DMS 273 (cell line): ENCODE measurements at regions not wholly inside any gene's neighbourhood (a gene's known extent, or its start where the extent isn't known, plus 50 kb on each side); places are given as distances from the start of the nearest gene placed in this dataset.

Source experiments
- DNase-seq: peaks from one replicate; lab custom pipeline; 2025; ENCODE audit not compliant: unreplicated experiment; lab: John Stamatoyannopoulos, UW

DNA sequence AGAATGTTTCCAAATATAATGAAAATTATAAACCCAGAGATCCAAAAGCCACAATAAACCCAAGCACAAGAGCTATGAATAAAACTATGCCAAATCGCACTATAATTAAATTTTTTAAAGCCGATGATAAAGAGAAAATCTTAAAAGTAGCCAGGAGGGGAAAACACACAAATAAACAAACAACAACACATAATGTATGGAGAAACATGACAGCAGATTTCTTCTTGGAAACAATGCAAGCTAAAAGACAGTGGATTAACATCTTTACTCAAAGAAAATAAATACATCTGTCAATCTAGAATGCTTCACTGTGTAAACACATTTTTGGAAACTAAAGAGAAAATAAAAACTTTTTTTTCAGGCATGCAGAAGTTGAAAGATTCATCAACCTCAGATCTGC, 53.0 kb upstream of the SMOX start:
- DNase-seq, result no peak

DNA sequence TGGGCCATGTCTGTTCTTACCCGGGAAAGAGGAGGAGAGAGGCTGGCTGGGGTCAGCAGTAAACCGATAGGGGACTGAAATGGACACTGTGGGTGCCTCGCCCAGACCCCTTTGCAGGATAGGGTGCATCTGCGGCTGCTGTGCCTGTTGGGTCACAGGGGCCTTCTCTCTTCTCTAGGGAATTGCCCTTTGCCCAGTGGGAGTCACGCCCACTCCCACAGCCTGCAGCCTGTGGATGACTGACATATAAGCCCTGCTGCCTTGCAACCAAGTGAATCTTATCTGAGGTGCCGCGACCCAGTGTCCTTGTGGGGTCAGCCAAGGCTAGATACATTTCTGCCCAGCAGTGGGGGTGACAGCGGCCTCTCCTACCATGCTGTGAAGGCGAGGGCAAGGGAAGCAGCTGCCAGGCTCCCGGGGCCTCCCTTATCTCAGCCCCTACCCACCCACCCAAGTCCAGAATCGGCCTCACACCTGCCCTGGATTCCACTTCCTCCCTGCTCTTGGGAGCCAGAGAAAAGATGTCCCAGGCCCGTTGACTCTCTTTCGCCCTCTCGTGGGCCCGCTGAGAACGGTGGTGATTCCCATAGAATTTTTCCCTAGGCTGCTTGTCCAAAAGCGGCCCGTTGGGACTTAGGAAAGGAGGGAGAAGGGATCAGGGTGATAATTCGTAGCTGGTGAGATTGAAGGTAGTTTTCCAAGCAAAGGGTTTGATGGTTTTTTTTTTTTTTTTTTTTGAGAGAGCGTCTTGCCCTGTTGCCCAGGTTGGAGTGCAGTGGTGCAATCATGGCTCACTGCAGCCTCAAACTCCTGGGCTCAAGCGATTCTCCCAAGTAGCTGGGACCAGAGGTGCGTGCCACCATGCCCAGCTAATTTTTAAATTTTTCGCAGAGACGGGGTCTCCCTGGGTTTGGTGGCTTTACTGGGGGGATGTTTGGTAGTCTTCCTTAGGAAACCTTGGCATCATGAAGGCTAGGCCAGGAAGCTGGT, 56.8 kb upstream of the SMOX start:
- DNase-seq, result peak; percentile 84

DNA sequence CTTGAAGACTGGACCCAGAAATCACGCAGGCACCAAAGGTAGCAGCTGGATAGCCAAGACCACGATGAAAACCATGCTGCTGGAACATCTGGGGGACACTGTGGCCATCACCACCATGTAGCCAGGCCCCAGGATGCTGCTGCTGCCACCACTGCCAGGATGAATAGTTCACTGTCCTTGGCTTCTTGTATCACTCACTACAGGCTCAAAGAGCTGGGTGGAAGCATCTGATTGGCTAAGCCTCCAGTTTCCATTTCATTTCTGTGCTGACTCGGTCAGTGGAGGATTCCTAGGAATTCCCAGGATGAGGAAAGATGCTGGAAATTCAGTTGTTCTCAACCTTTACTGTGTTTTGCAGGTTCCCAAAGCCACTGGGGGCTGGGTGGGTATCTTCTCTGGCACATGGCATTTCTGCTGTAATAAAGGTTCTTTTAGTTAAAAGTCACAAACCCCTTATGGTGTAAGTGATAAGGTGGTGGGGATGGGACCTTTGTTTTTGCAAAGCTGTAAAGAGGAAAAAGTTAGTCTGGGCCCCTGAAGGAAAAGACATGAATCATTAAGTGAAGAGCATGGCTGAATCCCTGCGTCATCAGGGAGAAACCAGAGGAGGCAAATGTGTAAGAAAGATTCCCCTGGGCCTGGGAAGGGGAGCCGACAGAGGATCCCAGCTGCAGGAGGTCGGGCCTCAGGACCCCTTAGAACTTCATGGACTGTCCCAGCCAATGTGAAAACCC, 57.7 kb upstream of the SMOX start:
- DNase-seq, result no peak

DNA sequence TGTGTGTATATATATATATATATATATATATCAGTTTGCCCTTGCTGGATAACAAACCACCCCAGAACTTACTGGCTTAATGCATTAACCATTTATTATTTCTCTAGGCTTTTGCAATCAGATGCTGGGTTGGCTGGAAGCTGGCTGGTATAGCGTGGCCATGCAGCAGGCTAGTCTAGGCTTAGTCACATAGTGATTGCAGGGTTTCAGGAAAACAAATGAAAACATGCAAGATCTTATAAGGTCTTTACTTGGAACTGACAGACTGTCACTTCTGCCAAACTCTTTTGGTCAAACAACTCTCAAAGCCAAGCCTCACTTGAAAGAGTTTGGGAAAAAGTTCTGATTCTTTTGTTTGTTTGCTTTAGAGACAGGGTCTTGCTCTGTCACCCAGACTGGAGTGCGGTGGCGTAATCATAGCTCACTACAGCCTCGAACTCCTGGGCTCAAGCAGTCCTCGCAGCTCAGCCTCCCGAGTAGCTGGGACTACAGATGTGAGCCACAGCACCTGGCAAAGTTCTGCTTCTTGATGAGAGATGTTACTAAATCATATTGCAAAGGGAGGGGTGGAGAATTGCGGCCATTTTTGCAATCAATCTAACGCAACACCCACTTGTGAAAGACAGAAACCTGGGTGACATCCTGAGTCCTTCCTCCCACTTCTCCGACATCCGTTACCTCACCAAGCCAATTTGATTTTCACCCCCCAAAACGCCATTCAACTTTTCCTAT, 58.7 kb upstream of the SMOX start:
- DNase-seq, result no peak

DNA sequence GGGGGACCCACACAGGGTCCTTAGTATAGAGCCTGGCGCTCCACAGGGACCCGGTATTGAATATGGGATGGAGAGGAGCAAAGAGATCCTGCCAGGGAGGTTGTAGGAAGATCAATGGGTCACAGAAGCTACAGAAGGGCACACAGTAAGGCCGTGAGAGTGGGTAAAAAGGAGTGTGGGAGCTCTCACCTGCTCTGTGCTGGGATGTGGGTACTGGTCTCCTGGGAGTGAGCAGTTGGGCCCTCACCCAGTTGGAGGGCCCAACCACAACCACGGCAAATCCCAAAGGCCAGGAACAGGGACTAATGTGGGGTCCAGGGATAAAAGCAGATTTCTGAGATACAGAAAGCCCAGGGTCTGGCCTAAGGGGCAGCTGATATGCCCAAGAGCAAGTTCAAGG, 59.9 kb upstream of the SMOX start:
- DNase-seq, result no peak

DNA sequence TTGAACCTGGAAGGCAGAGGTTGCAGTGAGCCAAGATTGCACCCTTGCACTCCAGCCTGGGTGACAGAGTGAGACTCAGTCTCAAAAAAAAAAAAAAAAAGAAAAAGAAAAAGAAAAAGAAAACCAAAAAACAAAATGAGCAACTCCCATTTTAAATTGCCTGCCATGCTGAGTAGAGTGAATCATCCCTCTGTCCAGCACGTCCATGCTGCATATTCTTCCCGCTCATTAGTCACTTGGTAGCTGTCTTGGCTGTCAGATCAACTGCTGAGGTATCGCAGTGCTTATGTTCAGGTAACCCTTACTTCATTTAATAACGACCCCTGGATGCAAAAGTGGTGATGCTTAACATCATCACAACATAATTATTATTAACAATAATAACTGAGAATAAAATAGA, 60.7 kb upstream of the SMOX start:
- DNase-seq, result no peak

DNA sequence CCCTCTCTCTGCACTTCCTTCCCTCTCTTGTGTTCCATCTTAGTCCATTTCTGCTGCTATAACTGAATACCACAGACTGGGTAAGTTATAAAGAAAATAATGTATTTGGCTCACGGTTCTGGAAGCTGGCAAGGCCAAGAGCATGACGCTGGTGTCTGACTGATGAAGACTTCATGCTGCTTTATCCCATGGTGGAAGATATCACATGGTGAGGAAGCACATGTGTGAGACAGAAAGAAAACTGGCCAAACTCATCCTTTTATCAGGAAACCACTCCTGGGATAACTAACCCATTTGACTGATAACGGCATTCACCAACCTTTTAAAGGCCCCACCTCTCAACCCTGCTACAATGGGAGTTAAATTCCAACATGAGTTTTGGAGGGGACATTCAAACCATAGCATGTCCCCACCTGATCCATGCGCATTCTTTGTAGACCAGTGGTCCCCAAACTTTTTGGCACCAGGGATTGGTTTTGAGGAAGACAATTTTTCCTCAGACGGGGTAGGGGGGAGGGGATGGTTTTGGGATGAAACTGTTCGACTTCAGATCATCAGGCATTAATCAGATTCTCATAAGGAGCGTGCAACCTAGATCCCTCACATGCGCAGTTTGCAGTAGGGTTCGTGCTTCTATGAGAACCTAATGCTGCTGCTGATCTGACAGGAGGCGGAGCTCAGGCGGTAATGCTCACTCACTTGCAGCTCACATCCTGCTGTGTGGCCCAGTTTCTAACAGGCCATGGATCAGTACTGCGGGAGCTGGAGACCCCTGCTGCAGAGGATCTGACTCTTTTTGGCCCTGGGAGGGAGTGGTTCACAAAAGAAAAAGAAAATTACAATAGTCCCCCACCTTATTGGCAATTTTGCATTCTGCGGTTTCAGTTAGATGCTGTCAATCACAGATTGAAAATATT, 61.6 kb upstream of the SMOX start:
- DNase-seq, result no peak

DNA sequence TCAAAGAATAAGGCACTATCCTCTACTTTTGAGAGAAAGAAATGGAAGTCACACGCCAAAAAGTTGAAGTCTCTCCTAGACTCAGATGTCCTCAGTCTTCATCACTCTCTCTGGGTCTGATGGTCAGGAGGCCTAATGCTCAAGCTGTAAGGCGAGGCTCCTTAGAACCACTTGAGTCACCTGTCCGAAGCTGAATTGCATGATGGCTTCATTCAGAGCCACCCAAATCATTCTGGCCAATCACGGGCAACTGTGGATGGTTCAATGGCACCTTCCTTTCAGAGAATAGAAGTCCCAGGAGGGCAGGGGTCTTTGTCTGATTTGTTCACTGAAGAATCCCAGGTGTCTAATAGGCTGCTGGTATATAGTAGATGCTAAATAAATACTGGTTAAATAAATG, 63.9 kb upstream of the SMOX start:
- DNase-seq, result no peak

DNA sequence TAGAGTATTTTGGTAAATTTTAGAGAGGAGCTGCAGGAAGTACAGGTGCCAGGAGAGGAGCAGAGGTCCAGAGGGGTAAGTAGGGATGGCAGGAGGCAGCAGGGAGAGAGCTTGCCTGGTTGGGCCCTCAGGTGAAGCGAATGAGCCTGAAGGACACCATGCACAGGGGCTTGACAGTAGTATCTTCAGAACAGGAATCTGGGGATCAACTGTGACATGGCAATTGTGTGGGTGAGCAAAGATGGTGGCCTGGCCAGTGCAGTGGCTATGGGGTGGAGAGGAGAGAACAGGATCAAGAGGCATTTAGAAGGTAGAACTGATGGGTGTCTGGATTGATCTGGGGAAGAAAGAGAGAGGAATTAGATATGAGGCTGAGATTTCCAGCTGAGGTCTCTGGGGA, 64.5 kb upstream of the SMOX start:
- no peak for DNase-seq

DNA sequence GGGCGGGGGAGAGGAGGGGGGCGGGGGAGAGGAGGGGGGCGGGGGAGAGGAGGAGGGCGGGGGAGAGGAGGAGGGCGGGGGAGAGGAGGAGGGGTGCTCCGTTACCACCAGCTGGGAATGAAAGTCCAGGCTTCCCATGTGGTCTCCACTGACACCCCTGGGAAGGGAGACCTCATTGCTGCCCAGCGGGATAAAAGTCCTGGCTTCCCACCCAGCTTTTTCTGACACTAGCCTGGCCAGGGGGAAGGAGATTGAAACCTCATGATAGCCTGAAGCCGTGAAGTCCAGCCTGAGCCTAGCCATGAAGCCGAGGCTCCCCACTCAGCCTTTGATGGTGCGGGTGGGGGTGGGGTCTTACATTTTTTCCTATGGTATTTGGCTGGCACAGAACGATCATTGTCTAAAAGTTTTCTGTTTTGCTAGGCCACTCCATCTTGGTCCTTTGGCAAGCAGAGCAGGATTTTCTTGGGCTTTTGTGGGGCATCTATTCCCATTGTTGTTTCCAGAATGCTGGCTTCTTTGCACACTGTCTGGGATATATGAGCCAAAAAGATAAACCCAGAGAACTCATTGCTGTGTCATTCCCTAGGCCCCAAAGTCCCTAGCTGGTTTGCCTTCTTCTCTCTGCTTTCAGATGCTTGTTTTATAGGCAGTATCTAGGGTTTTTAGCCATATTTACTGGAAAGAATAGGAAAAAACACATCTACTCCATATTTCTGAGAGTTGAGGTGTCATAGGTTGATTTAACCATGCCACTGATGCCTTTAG, 65.3 kb upstream of the SMOX start:
- DNase-seq, result no peak

DNA sequence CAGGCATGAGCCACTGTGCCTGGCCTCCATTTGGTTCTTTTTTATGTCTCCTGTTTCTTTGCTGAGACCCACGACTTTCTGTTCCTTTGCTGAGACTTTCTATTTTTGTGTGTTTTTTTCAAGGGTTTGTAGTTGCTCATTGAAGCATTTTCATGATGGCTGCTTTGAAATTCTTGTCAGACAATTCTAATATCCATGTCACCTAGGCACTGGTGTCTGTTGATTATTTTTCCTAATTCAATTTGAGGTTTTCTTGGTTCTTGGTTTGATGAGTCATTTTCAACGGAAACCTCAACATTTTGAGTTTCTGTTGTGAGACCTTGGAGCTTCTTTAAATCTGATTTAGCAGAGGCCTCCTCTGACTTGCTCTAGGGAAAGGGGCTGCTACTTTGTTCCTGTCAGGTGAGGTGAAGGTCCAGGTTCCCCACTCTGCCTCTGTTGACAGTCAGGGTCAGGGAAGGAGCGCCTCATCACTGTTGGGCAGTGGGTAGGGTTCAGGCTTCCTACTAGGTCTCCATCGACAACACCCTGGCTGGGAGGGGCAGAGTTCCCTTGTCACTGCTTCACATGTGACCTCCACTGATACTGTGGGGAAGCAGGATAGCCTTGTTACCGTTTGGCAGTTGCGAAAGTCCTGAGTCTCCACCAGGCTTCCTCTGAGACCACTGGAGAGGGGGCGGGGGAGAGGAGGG, 66.1 kb upstream of the SMOX start:
- DNase-seq, result no peak

DNA sequence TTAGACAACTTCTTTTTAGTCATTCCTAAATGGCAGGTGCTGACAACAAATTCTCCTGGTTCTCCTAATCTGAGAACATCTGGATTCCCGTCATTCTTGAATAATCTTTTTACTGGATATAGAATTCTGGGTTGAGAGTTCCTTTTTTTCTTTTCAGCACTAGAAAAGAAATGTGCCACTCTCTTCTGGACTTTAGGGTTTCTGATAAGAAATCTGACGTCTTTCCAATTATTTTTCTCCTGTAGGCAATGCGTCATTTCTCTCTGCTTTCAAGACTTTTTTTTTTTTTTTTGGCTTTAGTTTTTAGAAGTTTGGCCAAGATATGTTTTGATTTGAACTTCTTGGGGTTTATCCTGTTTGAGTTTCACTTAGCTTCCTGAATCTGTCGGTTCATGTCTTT, 66.1 kb upstream of the RNF24 start:
- no peak for DNase-seq

DNA sequence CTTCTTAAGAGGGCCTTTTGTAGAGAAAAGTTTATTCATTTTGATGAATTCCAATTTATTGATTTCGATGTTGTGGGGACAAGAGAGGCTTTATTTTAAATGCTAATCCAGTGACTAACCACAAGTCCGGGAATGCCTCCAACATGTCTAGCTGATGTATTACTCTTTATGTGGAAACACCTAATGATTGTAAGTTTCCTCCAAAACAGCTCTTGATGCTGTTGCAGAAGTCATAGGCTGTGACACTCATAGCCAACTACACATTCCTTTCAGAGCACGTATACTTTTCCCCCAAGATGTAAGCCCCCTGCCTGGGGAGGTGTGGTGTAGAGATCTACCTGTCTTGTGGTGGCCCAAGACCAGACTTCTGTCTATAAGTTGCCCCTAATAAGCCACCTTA, 61.3 kb upstream of the RNF24 start:
- no peak for DNase-seq

DNA sequence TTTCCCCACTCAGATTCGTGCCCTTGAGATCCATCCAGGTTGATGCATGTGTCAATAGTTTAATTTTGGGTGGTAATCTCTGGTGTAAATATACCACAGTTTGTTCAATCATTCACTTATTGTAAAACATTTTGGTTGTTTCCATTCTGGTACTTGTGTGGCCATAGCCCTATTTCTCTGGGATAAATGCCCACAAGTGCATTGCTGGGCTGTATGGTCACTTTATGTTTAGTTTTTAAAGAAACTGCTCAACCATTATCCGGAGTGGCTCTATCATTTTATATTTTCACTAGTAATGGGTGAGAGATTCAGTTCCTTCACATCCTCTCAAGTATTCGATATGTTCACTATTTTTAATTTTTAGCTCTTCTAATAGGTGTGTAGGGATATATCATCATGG, 60.7 kb upstream of the RNF24 start:
- DNase-seq, result no peak

DNA sequence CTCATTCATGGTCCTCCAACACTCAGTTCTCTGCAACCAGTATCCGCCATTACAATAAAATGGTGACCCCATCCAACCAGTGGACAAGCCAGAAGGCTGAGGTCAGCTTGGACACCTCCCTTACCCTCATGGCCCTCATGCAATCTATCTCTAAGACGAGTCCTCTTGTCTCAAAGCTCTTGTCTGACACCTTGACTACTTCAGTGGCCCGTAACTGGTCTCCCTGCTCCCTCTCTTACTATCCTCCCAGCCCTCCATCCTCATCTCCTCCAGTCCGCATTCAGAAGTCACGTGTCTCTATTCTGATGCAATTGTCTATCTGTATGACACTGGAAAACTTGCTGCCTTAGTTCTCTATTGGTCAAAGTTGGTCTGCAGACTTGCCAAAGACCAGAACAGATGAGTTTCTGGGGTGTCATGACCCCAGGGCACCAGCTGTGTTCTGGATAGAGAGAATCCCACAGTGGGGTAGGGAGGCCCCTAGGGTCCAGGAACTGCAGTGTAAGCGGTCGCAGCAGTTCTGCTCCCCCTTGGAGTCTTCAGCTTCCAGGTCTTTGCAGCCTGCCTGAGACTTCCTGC, 59.6 kb upstream of the RNF24 start:
- DNase-seq, result no peak

DNA sequence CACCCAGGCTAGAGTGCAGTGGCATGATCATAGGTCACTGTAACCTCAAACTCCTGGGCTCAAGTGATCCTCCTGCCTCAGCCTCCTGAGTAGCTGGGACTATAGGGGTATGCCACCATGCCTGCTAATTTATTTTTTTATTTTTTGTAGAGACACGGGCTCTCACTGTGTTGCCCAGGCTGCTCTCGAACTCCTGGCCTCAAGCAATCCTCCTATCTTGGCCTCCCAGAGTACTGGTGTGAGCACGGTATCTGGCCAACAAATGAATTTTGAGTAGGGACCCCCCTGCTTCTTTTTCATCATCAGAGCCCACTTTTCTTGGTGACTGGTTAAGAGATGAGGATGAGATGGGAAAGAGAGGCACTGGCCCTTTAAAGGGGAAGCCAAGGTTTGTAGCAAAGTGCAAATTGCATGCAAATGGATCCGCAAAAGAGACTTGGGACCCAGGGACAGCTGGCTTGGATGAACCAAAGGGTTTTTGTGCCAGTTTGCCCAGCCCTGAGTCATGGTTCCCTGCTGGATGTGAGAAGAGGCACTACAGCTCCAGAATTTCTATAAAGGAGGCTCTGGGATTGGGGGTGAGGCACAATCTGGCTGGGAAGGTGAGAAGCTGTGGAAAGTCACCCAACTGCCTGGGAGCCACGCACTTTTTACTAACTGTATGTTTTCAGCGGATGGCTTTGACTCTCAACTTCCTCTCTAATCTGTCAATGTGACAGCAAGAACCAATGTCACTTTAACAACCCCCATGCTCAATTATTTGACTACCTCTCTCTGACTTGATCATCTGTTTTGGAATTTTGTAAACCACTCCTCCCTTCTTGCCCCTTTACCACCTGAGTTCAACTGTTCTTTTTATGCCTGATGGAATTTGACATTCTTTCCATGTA, 58.7 kb upstream of the RNF24 start:
- peak; percentile 62 for DNase-seq

DNA sequence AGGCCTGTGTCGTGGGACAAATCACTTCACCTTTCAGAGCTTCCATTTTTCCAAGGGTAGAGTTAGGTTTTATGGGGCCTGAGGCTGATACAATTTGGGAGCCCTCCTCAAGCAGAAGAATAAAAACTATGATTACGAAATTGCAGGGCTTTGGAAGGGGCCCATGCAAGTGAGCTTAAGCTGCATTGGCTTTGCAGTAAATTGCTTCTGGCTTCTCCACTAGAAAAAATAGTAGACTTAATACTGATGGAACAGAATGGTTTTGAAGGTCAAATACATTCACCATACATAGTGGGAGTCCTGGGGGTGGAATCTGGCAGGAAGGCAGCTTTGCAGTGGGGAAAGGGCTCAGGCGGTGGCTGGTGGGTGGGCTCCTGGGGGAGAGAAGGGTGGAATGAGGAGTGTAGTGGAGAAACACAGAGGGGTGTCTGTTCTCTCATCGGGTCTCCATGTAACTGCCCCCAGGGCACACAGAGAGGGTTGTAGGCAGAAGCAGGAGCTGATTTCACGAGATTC, 55.9 kb upstream of the RNF24 start:
- DNase-seq, result no peak
